ENCODE measurements at regions not wholly inside any gene's neighbourhood (a gene's known extent, or its start where the extent isn't known, plus 50 kb on each side); places are given as distances from the start of the nearest gene placed in this dataset.

GRCh38 chr13:47170971-47171370, 274.1 kb upstream of the HTR2A start:
- no peak for DNase-seq

GRCh38 chr13:47168618-47169017, 271.8 kb upstream of the HTR2A start:
- DNase-seq: no peak

GRCh38 chr13:47168066-47168465, 271.2 kb upstream of the HTR2A start:
- no peak for DNase-seq

GRCh38 chr13:47166336-47166735, 269.5 kb upstream of the HTR2A start:
- peak; percentile 78 for DNase-seq

GRCh38 chr13:47159853-47160550, 263.1 kb upstream of the HTR2A start:
- DNase-seq: no peak

GRCh38 chr13:47158593-47158992, 261.7 kb upstream of the HTR2A start:
- DNase-seq: no peak

GRCh38 chr13:47148543-47148942, 251.7 kb upstream of the HTR2A start:
- DNase-seq: no peak

GRCh38 chr13:47147812-47148119, 250.9 kb upstream of the HTR2A start:
- no peak for DNase-seq

- DNase-seq: no peak
These were observed 250.3 kb upstream of the HTR2A start for GRCh38 chr13:47146991-47147811.

GRCh38 chr13:47146136-47146535, 249.3 kb upstream of the HTR2A start:
- no peak for DNase-seq

GRCh38 chr13:47144782-47145181, 247.9 kb upstream of the HTR2A start:
- DNase-seq: no peak

GRCh38 chr13:47142105-47142504, 245.3 kb upstream of the HTR2A start:
- DNase-seq: no peak

GRCh38 chr13:47139519-47139918, 242.7 kb upstream of the HTR2A start:
- DNase-seq: no peak

GRCh38 chr13:47136504-47136941, 239.7 kb upstream of the HTR2A start:
- no peak for DNase-seq

- DNase-seq: no peak
These were observed 239.1 kb upstream of the HTR2A start for GRCh38 chr13:47135800-47136503.

- no peak for DNase-seq
These were observed 238.2 kb upstream of the HTR2A start for GRCh38 chr13:47134939-47135489.

GRCh38 chr13:47133011-47133445, 236.2 kb upstream of the HTR2A start:
- no peak for DNase-seq

GRCh38 chr13:47129461-47129860, 232.6 kb upstream of the HTR2A start:
- no peak for DNase-seq

- DNase-seq: no peak
These were observed 229.6 kb upstream of the HTR2A start for GRCh38 chr13:47126432-47126831.

GRCh38 chr13:47121092-47121763, 224.4 kb upstream of the HTR2A start:
- DNase-seq: no peak

GRCh38 chr13:47120282-47120681, 223.4 kb upstream of the HTR2A start:
- no peak for DNase-seq
